Stimulated activated CD8-positive, alpha-beta memory T cell treated with anti-CD3 and anti-CD28 coated beads, Interleukin-4, amount 100 ng/mL, for 1 hour (primary cell): ENCODE measurements at regions not wholly inside any gene's neighbourhood (a gene's known extent, or its start where the extent isn't known, plus 50 kb on each side); places are given as distances from the start of the nearest gene placed in this dataset.
"Not testable (repeated sequence)": the region's sequence is repeated elsewhere in the genome, so short reads cannot be mapped to it uniquely, and the experiment has no call there.

Source experiments
- DNase-seq, 2 donors: peaks; one replicate each; pipeline ENCODE4 v3.0.0-alpha.2; 2020; ENCODE audit warnings: low read depth in 2 of 2, low spot score in 1 of 2

GRCh38 chr5:36522746-36523065, 83.7 kb upstream of the SLC1A3 start:
- DNase-seq: no peak

- no peak for DNase-seq
Observed at GRCh38 chr5:36523450-36523849, 83.0 kb upstream of the SLC1A3 start.

- DNase-seq: no peak
Observed at GRCh38 chr5:36523926-36524325, 82.5 kb upstream of the SLC1A3 start.

GRCh38 chr5:36526537-36526936, 79.9 kb upstream of the SLC1A3 start:
- DNase-seq: no peak

DNA sequence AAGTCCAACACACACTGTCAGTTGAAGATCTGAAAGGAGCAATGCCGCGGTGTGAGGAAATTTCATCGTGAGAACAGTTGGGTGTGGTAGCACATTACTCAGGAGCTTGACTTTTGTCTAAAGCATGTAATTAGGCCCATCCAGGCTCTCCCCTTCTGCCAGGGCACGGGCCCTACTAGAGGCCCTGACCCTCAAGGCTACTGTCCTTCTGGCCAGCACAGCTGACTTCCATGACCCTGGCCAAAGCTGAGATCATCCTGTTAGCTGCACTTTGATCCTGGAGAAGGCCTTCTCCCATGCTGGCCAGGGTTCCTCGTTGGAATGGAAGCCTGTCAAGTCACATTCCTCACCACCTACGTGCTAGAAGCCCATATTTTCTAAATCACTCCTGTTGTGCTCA, 77.8 kb upstream of the SLC1A3 start:
- no peak for DNase-seq

DNA sequence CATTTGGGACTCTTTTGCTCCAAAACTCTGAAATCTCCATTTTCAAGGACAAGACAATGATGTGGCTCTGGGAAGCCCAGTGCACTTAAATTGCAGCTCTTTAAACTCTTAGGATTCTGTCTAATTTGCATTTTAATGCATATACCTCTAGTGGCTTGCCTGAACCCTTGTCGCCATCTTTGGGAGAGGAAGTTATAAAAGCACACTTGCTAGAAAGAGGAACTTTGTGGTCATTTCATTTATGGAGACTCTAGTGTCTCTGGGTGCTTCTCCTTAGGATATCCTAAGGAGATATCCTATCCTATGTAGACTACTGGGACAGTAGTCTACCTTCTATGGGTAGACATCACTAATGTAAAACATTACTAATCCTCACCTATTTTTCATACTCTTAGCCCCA, 77.3 kb upstream of the SLC1A3 start:
- DNase-seq: no peak

GRCh38 chr5:36530215-36530614, 76.2 kb upstream of the SLC1A3 start:
- DNase-seq: no peak

DNA sequence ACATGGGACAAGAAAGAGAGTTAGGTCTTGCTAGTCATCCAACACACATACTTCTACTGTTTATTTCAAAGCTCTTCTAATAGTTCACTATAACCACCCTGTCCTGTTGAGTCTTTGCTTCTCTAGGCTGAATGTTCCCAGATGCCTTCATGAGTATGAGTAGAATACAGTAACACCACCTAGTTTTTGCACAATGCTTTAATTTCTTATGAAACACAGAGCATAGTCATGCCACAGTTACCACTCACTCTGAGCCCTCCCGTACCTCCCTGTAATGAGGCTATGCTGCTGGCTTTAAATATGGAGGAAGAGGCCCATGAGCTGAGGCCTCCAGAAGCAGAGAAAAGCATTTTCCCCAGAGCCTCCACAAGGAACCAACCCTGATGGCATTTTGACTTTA, 75.0 kb upstream of the SLC1A3 start:
- DNase-seq: no peak

DNA sequence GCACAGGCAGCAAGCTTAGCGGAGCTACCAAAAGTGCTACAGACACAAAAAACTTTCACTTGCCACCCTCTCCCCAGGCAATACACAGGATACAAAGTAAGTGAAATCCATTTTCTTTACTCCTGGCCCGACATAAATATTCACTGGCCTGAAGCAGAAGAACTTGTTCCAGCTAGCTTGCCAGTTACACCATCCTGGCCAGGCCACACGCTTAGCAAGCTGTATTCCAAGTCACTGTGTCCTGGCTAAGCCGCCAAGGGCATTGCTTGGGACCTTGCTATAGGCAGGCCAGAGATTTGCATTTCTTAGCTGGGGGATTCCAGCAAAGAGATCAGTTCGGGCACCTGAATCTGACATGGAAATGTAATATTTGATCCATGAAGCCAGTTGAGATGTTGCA, 71.0 kb upstream of the SLC1A3 start:
- DNase-seq: no peak

DNA sequence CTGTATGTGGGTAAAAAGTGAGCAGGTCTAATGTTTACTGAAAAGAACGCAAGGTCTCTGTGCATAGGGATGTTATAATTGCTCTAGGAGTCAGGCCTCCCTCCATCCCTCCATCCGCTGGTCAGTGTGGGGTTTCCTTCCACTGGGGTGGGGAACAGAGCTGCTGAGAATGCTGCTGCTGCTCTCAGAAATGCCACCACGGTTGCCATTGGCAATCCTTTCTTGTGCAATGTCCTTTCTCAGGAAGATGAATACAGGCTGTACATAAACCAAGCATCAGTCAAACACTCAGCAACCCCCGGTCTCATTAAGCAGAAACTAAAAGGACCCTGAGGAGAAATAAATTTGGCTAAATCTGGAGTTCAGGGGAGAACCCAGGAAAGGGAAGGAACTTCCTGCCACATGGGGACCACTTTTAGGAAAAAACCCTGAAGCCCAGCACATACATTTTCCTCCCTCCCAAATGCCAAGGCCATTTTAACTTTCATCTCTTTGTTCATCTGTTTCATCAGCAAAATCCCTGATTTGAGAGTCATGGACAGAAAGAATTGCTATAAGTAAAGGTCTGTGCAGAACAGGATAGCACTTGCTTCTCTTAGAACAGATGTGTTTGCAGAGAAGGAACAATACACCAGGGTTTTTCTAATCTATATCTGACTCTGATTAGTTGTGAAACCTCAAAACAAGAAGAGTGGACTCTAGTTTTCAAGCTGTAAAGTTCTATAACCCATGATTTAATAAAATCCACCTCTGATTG, 70.4 kb upstream of the SLC1A3 start:
- no peak for DNase-seq

DNA sequence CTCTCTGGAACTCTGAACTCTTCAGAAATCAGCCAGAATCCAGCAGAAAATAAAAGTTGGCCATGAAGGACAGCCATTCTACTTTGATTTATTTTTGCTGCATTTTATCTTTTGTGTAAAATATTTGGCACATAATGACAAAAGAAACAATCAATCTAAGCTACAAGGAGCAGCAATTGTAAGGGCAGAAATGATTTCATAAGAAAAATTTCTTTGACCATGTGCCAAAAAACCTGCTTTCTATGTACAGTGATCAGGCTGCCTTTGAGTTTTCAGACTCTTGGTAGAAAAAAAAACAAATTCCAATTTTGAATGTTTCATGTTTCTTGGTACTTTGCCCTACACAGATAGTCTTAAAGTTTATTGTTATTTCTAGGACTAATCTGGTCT, 69.8 kb upstream of the SLC1A3 start:
- no peak for DNase-seq

DNA sequence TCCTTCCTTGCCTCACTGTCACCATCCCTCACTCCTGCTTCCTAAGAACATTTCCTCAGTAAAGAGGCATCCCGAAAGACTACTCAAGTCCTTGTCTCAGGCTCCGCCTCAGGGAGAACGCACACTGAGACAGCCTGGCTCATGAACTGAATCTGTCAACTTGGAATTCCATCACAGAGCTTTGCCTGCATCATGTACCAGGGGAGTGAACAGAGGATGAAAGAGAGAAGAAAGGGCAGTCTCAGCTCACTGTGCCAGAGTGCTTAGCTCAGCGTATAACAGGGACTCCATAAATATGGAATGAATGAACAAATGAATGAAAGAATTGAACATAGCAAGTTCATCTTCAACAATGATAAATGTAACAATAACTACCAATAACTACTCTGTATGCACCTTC, 68.7 kb upstream of the SLC1A3 start:
- no peak for DNase-seq

DNA sequence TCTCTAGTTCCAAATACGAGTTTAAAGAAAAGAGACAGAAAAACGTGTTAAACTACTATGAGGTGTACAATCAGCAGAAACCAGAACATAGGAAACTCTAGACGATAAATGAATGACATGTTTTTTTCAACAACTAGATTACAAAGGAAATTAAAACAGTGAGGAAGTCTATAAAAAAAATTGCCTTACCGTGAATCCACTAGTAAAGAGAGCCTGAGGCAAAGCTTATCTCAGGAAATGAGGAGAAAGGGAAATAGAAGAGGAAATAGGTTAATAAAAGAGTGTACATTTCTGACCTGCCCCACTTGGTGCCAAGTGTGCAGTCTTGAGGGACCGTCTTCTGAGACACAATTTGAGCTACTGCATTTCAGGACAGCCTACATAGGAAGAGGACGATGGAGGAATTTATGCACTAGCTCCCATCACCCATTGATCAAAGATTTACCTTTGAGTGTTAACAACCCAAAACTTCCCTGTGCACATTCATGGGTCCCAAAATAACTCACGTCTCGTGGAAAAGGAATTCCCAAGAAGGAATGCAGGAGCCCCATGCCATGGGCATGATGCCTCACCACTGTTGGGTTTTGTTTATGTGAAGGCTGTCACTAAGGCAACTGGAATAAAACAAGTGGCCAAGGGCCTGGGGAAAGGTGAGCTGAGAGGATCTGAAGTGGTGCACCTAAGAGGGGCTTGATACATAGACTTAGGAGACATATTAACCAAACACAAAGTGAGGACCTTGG, 53.6 kb upstream of the SLC1A3 start:
- no peak for DNase-seq

DNA sequence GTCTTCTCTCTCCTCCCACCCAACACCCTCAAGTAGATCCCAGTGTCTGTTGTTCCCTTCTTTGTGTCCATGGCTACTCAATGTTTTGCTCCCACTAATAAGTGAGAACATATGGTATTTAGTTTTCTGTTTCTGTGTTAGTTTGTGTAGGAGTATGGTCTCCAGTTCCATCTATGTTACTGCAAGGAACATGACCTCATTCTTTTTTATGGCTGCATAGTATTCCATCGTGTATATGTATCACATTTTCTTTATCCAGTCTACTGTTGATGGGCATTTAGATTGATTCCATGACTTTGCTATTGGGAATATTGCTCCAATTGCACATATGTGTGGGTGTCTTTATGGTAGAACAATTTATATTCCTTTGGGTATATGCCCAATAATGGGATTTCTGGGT, 51.4 kb upstream of the SLC1A3 start:
- DNase-seq: not testable (repeated sequence)
